ENCODE measurements at regions not wholly inside any gene's neighbourhood (a gene's known extent, or its start where the extent isn't known, plus 50 kb on each side); places are given as distances from the start of the nearest gene placed in this dataset.
"Not testable (repeated sequence)": the region's sequence is repeated elsewhere in the genome, so short reads cannot be mapped to it uniquely, and the experiment has no call there.

DNA sequence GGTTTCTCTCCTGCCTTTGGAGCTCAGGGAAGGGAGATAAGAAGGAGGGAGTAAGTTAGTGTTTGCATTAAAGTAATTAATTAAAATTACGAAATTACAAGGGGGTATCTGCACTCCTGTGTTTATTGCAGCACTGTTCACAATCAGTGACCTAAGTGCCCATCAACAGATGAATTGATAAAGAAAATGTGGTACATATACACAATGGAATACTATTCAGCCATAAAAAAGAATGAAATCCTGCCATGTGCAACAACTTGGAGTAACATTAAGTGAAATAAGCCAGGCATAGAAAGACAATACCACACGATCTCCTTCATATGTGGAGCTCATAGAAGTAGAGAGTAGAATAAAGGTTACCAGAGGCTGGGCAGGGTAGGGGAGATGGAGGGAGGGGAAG lies 202.0 kb downstream of the SHQ1 start:
- H3K9me3 Mint-ChIP-seq, result peaks cover under 1% of the 10 kb centered on the region

DNA sequence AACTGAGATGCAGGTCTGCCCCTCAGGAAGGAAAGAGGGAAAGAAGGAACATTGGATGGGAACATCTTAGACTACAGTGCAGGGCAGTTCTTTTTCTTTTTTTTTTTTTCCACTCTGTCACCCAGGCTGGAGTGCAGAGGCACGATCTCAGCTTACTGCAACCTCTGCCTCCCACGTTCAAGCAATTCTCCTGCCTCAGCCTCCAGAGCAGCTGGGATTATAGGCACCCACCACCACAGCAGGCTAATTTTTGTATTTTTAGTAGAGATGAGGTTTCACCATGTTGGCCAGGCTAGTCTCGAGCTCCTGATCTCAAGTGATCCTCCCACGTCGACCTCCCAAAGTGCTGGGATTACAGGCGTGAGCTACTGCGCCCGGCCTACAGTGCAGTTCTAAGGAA lies 204.6 kb downstream of the SHQ1 start:
- H3K4me3 Mint-ChIP-seq; ATAC-seq; DNase-seq (ENCODE audit: low spot score in 2 of 2); H3K27ac Mint-ChIP-seq; H3K36me3 Mint-ChIP-seq; H3K9me3 Mint-ChIP-seq; H3K4me1 Mint-ChIP-seq: not testable (repeated sequence)

More for the DNA sequence above, 202.0 kb downstream of the SHQ1 start:
- no peak overlapping the region for H3K4me3 Mint-ChIP-seq
- no peak for DNase-seq (ENCODE audit: low spot score in 2 of 2)
- no peak overlapping the region for H3K27ac Mint-ChIP-seq
- H3K36me3 Mint-ChIP-seq, result no peaks in the 10 kb centered on the region
- ATAC-seq, result no peak
- H3K4me1 Mint-ChIP-seq, result peaks cover under 1% of the 10 kb centered on the region

GRCh38 chr3:72641684-72642083 lies 206.6 kb downstream of the SHQ1 start:
- Mint-ChIP-seq H3K4me1 (peaks cover 9% of the 10 kb centered on the region), H3K27ac (no peak overlapping the region), H3K9me3 (no peaks in the 10 kb centered on the region), H3K36me3 (no peaks in the 10 kb centered on the region), H3K4me3 (no peak overlapping the region)
- ATAC-seq (no peak), DNase-seq (ENCODE audit: low spot score in 2 of 2) (no peak)

GRCh38 chr3:72641072-72641471 lies 207.2 kb downstream of the SHQ1 start:
- Mint-ChIP-seq H3K4me1 (peaks cover 9% of the 10 kb centered on the region), H3K27ac (no peak overlapping the region), H3K4me3 (no peak overlapping the region), H3K9me3 (no peaks in the 10 kb centered on the region), H3K36me3 (no peaks in the 10 kb centered on the region)
- DNase-seq (ENCODE audit: low spot score in 2 of 2) (no peak), ATAC-seq (no peak)

GRCh38 chr3:72636969-72637597 lies 211.2 kb downstream of the SHQ1 start:
- H3K36me3 Mint-ChIP-seq, result no peaks in the 10 kb centered on the region
- peaks cover 35% of the 10 kb centered on the region for H3K4me1 Mint-ChIP-seq
- ATAC-seq (no peak), DNase-seq (ENCODE audit: low spot score in 2 of 2) (no peak)
- H3K27ac Mint-ChIP-seq, result no peak overlapping the region
- no peak overlapping the region for H3K4me3 Mint-ChIP-seq
- no peaks in the 10 kb centered on the region for H3K9me3 Mint-ChIP-seq

- DNase-seq (ENCODE audit: low spot score in 2 of 2) (no peak), ATAC-seq (no peak)
- Mint-ChIP-seq H3K36me3 (no peaks in the 10 kb centered on the region), H3K9me3 (no peaks in the 10 kb centered on the region), H3K27ac (peak overlapping the region; percentile 26), H3K4me3 (no peak overlapping the region), H3K4me1 (peaks cover 35% of the 10 kb centered on the region)
Measured at GRCh38 chr3:72635551-72635950, 212.7 kb downstream of the SHQ1 start.

GRCh38 chr3:72634128-72634527 lies 214.1 kb downstream of the SHQ1 start:
- no peaks in the 10 kb centered on the region for H3K9me3 Mint-ChIP-seq

GRCh38 chr3:72633534-72633933 lies 214.7 kb downstream of the SHQ1 start:
- H3K9me3 Mint-ChIP-seq, result no peaks in the 10 kb centered on the region
- H3K4me3 Mint-ChIP-seq, result peak overlapping the region; percentile 50
- DNase-seq (ENCODE audit: low spot score in 2 of 2) (peak; percentile 12 to 70), ATAC-seq (peak; percentile 74)
- H3K4me1 Mint-ChIP-seq, result peaks cover 46% of the 10 kb centered on the region
- no peaks in the 10 kb centered on the region for H3K36me3 Mint-ChIP-seq
- H3K27ac Mint-ChIP-seq, result peak overlapping the region; percentile 26

More at GRCh38 chr3:72634128-72634527, 214.1 kb downstream of the SHQ1 start:
- peaks cover 40% of the 10 kb centered on the region for H3K4me1 Mint-ChIP-seq
- no peak overlapping the region for H3K4me3 Mint-ChIP-seq
- ATAC-seq, result peak; percentile 90
- H3K36me3 Mint-ChIP-seq, result no peaks in the 10 kb centered on the region
- DNase-seq (ENCODE audit: low spot score in 2 of 2), result no peak
- peak overlapping the region; percentile 26 for H3K27ac Mint-ChIP-seq

DNA sequence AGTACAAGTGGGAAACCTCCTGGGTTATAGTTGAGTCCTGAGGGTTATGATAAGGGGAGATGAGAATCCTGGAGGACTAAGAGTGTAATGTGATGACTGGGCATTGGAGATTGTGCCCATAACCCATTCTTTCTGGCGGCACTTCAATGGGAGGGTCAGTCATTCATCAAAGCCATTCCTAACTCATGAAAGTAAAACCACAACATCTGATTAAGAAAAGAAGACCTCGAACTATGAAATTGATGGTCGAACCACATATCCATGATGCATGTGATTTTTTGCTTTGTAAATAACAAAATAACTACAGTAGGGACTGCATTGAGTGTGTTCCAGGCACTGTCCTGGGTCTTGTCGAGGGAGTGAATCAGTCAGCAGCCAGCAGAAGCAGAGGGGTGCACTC lies 215.1 kb downstream of the SHQ1 start:
- peak overlapping the region; percentile 26 for H3K27ac Mint-ChIP-seq
- DNase-seq (ENCODE audit: low spot score in 2 of 2), result no peak

GRCh38 chr3:72632129-72632528 lies 216.1 kb downstream of the SHQ1 start:
- no peaks in the 10 kb centered on the region for H3K36me3 Mint-ChIP-seq
- ATAC-seq (no peak), DNase-seq (ENCODE audit: low spot score in 2 of 2) (no peak)
- H3K4me1 Mint-ChIP-seq, result peaks cover 52% of the 10 kb centered on the region
- no peak overlapping the region for H3K27ac Mint-ChIP-seq
- H3K4me3 Mint-ChIP-seq, result no peak overlapping the region
- H3K9me3 Mint-ChIP-seq, result no peaks in the 10 kb centered on the region

More for the DNA sequence above, 215.1 kb downstream of the SHQ1 start:
- Mint-ChIP-seq H3K4me1 (peaks cover 50% of the 10 kb centered on the region), H3K36me3 (no peaks in the 10 kb centered on the region), H3K4me3 (peak overlapping the region; percentile 50), H3K9me3 (no peaks in the 10 kb centered on the region)
- peak; percentile 2 for ATAC-seq

DNA sequence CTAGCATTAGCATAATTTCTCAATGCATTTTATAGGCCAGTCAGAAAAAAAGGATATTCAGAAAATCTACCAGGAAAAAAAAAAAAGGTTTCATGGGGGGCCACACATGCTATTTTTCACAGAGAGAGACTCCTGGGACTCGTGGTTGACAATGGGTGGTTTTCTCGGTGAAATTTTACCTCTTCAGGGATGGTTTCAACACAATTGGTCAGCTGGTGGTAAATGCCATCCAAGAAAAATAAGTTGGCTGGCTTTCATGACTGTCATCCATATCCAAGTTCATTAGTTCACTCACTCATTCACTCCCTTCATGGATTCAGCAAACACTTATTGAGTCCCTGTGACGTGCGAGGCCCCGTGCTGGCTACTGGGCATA lies 217.3 kb downstream of the SHQ1 start:
- H3K27ac Mint-ChIP-seq, result no peak overlapping the region
- no peak overlapping the region for H3K4me3 Mint-ChIP-seq
- ATAC-seq (no peak), DNase-seq (ENCODE audit: low spot score in 2 of 2) (no peak)
- H3K9me3 Mint-ChIP-seq, result no peaks in the 10 kb centered on the region
- no peaks in the 10 kb centered on the region for H3K36me3 Mint-ChIP-seq
- peaks cover 50% of the 10 kb centered on the region for H3K4me1 Mint-ChIP-seq

DNA sequence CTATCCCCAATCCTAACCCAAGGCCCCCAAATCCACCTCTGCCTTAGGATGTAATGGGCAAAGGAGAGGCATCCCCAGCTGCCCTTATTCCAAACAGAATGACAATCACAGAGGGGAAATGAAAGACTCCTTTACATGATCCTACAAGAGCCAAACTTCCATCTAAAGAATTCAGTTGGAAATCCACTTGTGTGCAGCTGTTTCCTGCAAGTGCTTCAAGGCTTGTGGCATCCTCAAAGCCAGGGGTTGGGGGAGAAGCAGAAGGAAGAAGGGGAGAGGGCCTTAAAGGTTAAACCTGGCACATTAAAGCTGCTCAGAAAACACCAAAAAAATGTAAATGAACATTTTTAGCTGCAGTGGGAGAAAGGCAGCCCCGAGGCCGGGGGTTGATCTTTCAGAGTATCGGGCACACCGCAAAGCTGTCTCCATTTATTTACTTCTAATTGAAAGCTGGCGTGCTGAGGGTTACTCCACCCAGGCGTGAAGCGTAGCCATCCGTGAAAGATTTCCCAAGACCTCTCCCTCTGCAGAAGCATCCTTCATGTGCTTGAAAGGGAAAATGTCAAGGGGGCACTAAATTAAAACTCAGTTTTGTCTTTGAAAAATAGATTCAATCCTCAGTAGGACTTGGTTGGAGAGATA lies 217.8 kb downstream of the SHQ1 start:
- H3K4me3 Mint-ChIP-seq, result no peak overlapping the region
- no peak overlapping the region for H3K27ac Mint-ChIP-seq
- DNase-seq (ENCODE audit: low spot score in 2 of 2) (no peak), ATAC-seq (no peak)
- H3K36me3 Mint-ChIP-seq, result no peaks in the 10 kb centered on the region
- no peaks in the 10 kb centered on the region for H3K9me3 Mint-ChIP-seq
- H3K4me1 Mint-ChIP-seq, result peaks cover 47% of the 10 kb centered on the region

GRCh38 chr3:72629191-72629631 lies 219.0 kb downstream of the SHQ1 start:
- H3K27ac Mint-ChIP-seq, result peak overlapping the region; percentile 27
- no peaks in the 10 kb centered on the region for H3K9me3 Mint-ChIP-seq
- H3K36me3 Mint-ChIP-seq, result no peaks in the 10 kb centered on the region
- H3K4me1 Mint-ChIP-seq, result peaks cover 36% of the 10 kb centered on the region
- ATAC-seq (peak; percentile 56), DNase-seq (ENCODE audit: low spot score in 2 of 2) (no peak)
- no peak overlapping the region for H3K4me3 Mint-ChIP-seq

- H3K27ac Mint-ChIP-seq, result no peak overlapping the region
- H3K4me3 Mint-ChIP-seq, result no peak overlapping the region
- H3K9me3 Mint-ChIP-seq, result peaks cover 3% of the 10 kb centered on the region
- no peaks in the 10 kb centered on the region for H3K36me3 Mint-ChIP-seq
- DNase-seq (ENCODE audit: low spot score in 2 of 2) (no peak), ATAC-seq (no peak)
- H3K4me1 Mint-ChIP-seq, result peaks cover 28% of the 10 kb centered on the region
Measured at GRCh38 chr3:72628065-72628464, 220.2 kb downstream of the SHQ1 start.

GRCh38 chr3:72627271-72627670 lies 221.0 kb downstream of the SHQ1 start:
- Mint-ChIP-seq H3K4me1 (peaks cover 24% of the 10 kb centered on the region), H3K36me3 (no peaks in the 10 kb centered on the region), H3K27ac (no peak overlapping the region), H3K4me3 (no peak overlapping the region), H3K9me3 (peaks cover 3% of the 10 kb centered on the region)
- DNase-seq (ENCODE audit: low spot score in 2 of 2) (no peak), ATAC-seq (peak; percentile 72)

GRCh38 chr3:72625602-72626337 lies 222.5 kb downstream of the SHQ1 start:
- H3K27ac Mint-ChIP-seq, result no peak overlapping the region

More at GRCh38 chr3:72625602-72626337, 222.5 kb downstream of the SHQ1 start:
- DNase-seq (ENCODE audit: low spot score in 2 of 2), result no peak
- H3K4me1 Mint-ChIP-seq, result peaks cover 24% of the 10 kb centered on the region
- no peak overlapping the region for H3K4me3 Mint-ChIP-seq
- no peaks in the 10 kb centered on the region for H3K36me3 Mint-ChIP-seq
- ATAC-seq, result peak; percentile 61
- peaks cover 3% of the 10 kb centered on the region for H3K9me3 Mint-ChIP-seq
